Left colon (tissue), 2 donors: ENCODE measurements at regions not wholly inside any gene's neighbourhood (a gene's known extent, or its start where the extent isn't known, plus 50 kb on each side); places are given as distances from the start of the nearest gene placed in this dataset.

Experiments
- ATAC-seq: fragments of 200-7000 bp; cut with Tn5 transposase; one replicate; pipeline ENCODE4 v1.9.1; 2020; ENCODE audit warnings: mild to moderate bottlenecking, moderate library complexity
- DNase-seq, 2 donors: peaks; one replicate each; pipeline ENCODE4 v3.0.0-alpha.2; 2020
- intact Hi-C, 2 donors: fragments of 100-400 bp; cut with DNase I in 1 of 2; cut with micrococcal nuclease in 1 of 2; formaldehyde crosslinking; loops; one replicate each; pipeline versions ENCODE4 v1.11.2 to v1.14.0; 2022; cut with DNase I, micrococcal nuclease
- donor health status: DM: no; HTN: no; CAD: no.
- donor health status: DM: yes; HTN: yes; CAD: no.

DNA sequence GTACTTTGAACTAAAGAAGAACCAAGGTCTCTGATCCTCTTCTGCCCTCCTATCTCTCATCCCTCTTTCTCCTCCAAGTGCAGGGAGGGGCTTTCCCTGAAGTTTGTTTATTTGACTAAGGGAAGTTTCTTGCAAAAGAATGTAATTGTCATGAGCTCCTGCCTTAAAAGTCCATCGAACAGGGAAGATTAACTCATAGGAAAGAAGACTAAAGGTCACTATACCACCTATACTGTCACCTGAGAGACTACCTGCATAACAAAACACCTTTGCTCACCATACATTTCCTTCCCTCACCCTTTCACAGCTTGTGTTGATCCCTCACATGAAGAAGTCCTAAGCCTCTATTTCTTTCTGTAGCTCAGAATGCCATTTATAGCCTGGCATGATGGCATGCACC is 59.4 kb upstream of the C4orf54 start:
- DNase-seq (no peak), ATAC-seq (peak; percentile 36)
- intact Hi-C loops, result no loop called here

DNA sequence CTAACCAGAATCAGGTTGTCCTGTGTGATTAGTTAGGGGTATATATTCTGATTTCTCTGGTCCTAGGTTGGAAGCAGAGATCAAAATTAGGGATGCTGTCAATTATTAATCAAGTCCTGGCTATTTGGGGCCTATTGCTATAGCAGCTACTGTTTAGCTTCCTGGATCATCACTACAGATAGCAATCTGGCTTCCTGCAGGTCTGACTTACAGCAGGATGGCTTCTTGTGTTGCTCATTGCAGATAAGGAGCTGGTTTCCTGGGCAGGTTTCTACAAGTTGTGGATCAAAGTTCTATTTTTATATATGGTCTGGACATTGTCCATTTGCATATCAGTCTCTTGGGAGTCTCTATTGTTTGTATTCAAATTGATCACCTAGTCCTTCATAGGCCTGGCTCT is 57.7 kb upstream of the C4orf54 start:
- ATAC-seq (peak; percentile 55), DNase-seq (no peak)
- intact Hi-C loops, result no loop called here

DNA sequence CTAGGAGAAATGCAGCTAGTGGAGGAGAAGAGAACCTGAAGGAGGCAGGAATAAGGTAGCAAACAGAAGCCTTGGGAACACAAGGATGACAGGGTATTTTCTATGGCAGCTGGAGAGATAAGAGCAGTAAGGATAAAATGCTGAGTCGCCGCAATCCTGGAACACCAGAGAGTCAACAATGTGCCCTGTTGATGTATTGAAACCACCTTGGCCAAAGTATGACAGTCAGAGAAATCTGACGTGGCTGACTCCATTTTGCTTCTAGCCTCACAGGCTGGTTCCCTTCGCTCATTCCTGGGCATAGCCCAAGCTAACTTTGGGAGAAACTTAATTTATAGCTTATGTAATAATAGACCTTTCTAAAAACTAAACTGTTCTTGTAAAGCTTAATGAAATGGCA is 56.6 kb upstream of the C4orf54 start:
- no peak for ATAC-seq
- intact Hi-C loops, result no loop called here

DNA sequence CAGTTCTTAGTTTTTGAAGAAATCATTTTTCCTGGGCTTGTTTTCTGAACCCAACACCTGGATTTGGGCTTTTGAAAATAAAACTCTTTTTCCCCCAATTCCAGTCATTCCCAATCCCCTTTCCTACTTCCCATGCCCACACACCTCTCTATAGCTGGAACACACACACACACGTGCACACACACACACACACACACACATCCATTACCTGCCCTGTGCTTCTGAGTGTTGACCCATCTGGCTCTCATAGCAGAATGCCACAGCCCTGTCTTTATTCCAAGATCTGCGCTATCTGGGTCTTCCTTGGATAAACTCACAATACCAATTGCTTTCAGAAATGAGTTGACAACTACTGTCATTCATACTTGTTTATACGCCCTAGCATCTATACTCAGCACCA is 54.9 kb upstream of the C4orf54 start:
- intact Hi-C loops, result no loop called here
- no peak for DNase-seq
- no peak for ATAC-seq

More for the DNA sequence above, 56.6 kb upstream of the C4orf54 start:
- no peak for DNase-seq

DNA sequence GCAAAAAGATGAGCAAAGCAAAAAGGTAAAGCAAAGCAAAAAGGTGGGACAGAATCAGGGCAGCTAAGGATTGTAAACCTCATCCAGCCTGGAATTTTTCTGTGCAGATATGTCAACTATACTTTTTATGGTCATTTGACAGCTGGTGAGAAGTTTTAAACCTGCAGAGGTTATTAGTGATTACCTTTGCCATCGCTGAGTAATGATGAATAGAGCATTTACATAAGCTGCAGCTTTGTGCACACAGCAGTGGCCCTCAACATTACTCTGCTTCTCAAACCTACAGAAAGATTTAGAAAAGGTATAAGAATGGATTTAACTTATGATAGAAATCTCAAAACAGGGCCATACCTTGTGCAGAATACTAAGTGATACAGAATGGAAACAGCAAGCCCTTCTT is 54.5 kb upstream of the C4orf54 start:
- intact Hi-C loops, result no loop called here
- ATAC-seq (no peak), DNase-seq (no peak)

DNA sequence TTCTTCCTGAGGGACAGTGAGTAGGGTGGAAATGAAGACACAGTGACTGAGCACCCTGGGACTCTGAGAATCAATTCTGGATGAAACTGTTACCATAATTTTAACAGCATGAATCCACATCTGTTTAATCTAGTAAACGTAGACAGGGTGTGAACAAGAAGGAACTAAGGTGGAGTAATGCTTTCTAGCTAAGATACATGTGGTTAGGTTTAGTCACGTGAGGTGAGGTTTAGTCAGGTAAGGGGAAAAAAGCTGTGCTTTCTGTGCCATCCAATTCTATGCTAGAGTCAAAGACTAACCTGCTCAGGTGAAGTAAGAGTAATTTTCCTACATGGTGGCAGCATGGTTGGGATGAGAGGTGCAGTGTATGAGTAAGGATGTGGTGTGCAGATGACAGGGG is 54.0 kb upstream of the C4orf54 start:
- no peak for ATAC-seq
- intact Hi-C loops, result no loop called here

DNA sequence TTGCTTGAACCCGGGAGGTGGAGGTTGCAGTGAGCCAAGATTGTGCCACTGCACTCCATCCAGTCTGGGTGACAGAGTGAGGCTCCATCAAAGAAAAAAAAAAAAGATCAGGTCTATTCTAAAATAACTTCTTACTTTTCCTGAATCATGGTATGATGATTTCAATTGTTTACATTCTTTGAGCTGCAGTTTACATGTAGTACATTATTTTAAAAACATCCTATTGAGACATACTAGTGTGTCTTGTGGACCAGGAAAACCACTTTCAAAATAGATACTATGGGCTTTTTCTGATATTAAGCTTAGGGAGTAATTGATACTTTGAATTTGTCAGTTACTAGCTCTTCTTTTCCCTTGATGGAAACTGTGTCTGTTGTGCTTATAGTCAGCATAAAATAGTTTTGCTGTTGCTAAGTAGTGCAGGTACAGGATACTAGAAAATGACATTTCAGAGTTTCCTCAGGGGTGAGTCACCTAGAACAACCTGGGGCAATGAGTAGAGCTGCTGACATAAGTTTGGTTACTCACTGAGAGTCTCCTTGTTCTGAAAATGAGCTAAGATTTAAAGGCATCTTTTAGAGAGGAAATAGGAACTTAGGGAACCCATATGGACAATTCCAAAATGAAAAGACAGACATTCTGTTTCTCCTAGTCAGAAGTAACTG is 53.2 kb upstream of the C4orf54 start:
- no peak for ATAC-seq
- no peak for DNase-seq
- intact Hi-C loops, result no loop called here

More for the DNA sequence above, 54.0 kb upstream of the C4orf54 start:
- no peak for DNase-seq

DNA sequence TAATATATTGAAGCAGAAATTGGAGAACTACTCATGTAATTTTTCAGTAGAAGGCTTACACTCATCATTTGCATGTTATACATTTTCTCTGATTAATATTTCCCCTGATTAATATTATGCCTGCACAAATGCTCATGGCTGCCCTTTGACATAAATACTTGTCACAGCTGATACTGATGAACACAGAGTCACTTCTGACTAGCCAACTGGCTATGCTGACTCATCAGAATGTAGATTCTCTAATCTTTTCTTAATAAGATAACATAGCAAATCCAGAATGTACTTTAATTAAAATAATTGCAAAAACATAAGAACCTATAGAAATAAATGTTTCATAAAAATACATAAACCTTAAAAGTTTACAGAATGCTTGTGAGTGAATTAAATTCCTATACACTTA is 52.4 kb upstream of the C4orf54 start:
- ATAC-seq (no peak), DNase-seq (no peak)
- intact Hi-C loops, result no loop called here

DNA sequence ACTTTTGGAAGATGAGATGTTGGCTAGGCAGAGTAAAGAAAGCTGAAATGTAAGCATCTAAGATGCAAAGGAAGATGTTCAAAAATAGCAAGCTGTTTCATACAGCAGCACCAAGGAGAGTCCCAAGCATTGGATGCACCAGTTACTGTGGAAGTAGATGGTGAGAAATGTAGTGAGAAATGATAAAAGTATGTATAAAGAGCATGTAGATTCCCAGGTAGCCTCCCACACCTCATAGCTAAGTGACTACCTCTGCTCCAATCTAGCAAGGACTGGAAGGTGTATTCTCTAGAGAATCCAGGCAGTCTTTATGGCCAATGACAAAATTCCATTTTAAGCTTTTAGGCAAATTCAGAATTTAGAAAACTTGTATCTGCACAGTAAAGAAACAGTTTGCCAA is 50.9 kb upstream of the C4orf54 start:
- DNase-seq (no peak), ATAC-seq (no peak)
- intact Hi-C loops, result no loop called here
